ENCODE measurements at regions not wholly inside any gene's neighbourhood (a gene's known extent, or its start where the extent isn't known, plus 50 kb on each side); places are given as distances from the start of the nearest gene placed in this dataset.

DNA sequence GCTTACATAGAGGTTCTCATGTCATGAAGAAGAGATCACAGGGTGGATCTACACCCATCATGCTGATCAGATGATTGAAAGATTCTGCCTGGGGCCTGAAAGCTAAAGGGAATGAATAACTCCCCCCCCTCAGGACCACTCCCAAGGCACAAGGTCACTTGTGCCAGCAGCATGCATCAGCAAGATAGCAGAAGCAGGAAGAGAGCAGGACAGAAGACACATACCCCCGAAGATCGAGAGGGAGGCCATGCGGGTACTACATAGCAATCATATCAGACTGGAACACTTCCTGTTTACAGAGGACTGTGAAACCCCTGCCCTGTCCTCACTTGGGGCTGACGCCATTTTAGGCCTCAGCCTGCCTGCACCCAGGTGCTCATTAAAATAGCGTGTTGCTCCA, 143.2 kb upstream of the EDNRB start:
- ChIA-PET POLR2A (no interaction called here), CTCF (no interaction called here)
- Histone ChIP-seq H3K4me2 (ENCODE audit: insufficient read depth, low read length) (no peak overlapping the region), H3K79me2 (ENCODE audit: control insufficient read depth, insufficient read depth, low read length) (no peaks in the 10 kb centered on the region), H2AFZ (ENCODE audit: low read depth, low read length) (no peak overlapping the region), H3K27me3 (ENCODE audit: control insufficient read depth in 2 of 2, insufficient read depth in 2 of 2, low read length in 2 of 2) (no peaks in the 10 kb centered on the region), H3K4me3 (replicated peaks in 1 of 3; ENCODE audit: insufficient read depth in 1 of 3, low read depth in 1 of 3, low read length in 3 of 3) (no peak overlapping the region), H3K36me3 (ENCODE audit: control insufficient read depth in 2 of 2, extremely low read depth in 1 of 2, insufficient read depth in 2 of 2, low read length in 2 of 2) (no peaks in the 10 kb centered on the region), H3K9me1 (replicated peaks; ENCODE audit: control insufficient read depth, extremely low read depth, insufficient read depth, low read length) (no peaks in the 10 kb centered on the region), H3K4me1 (ENCODE audit: control insufficient read depth, extremely low read depth, insufficient read depth, low read length) (no peaks in the 10 kb centered on the region), H3K27ac (ENCODE audit: insufficient read depth, low read depth, low read length) (no peak overlapping the region), H3K9ac (replicated peaks; ENCODE audit: extremely low read depth, insufficient read depth, low read length) (no peak overlapping the region), H3K9me3 (replicated peaks; ENCODE audit: control insufficient read depth, insufficient read depth, low read length) (no peaks in the 10 kb centered on the region), H4K20me1 (replicated peaks; ENCODE audit: control insufficient read depth, extremely low read depth, insufficient read depth, low read length) (no peaks in the 10 kb centered on the region)
- dilution Hi-C loops (cut with MboI; ENCODE audit: extremely low pct_ligation_motif_present, low sequenced_read_pairs) (no loop called here), intact Hi-C loops (cut with micrococcal nuclease) (no loop called here)
- TF ChIP-seq GATA2 (IDR thresholded peaks at IDR 0.05; ENCODE audit: insufficient read depth, insufficient read length, low read depth, low read length): no peak
- no peak for TF ChIP-seq POLR2A (IDR thresholded peaks at IDR 0.05; ENCODE audit: low read depth, low read length)
- no peak for TF ChIP-seq FOS (IDR thresholded peaks at IDR 0.05; ENCODE audit: borderline replicate concordance, insufficient read depth, low read length)
- TF ChIP-seq JUN (IDR thresholded peaks at IDR 0.05; ENCODE audit: borderline replicate concordance, insufficient read depth, insufficient read length, low read depth): no peak
- no peak for TF ChIP-seq MYC (IDR thresholded peaks at IDR 0.05; ENCODE audit: low read depth, low read length)
- TF ChIP-seq POLR2AphosphoS5 (IDR thresholded peaks at IDR 0.05; ENCODE audit: insufficient read depth, low read depth, low read length): no peak
- no peak for TF ChIP-seq MAX (IDR thresholded peaks at IDR 0.05; ENCODE audit: insufficient read depth, insufficient read length)
- no peak for TF ChIP-seq EZH2 (IDR thresholded peaks at IDR 0.05; ENCODE audit: borderline replicate concordance, low read depth, low read length, severe bottlenecking)
- no peak for TF ChIP-seq CTCF (IDR thresholded peaks at IDR 0.05; ENCODE audit: extremely low read depth in 1 of 2, insufficient read depth in 1 of 2, low read depth in 1 of 2, low read length in 2 of 2)
- FAIRE-seq: no peak
- no peak for DNase-seq (ENCODE audit: low read depth, low spot score)
- BruUV-seq (replicated peaks): no TSS peak
